GM10266 (cell line): ENCODE measurements at regions not wholly inside any gene's neighbourhood (a gene's known extent, or its start where the extent isn't known, plus 50 kb on each side); places are given as distances from the start of the nearest gene placed in this dataset.

ENCODE experiments used
- DNase-seq: peaks from one replicate; pipeline ENCODE4 v3.0.0; 2012; ENCODE audit errors: extremely low spot score
- CTCF ChIP-seq: IDR thresholded peaks from 2 replicates; pipeline ENCODE4 v1.5.1; 2012; ENCODE audit warnings: mild to moderate bottlenecking, low read depth; ENCODE audit not compliant: control insufficient read depth, insufficient read depth; ENCODE audit errors: missing control alignments

- no peak for DNase-seq
- no peak for TF ChIP-seq CTCF
Observed at GRCh38 chr14:101022916-101023435, 119.5 kb upstream of the RTL1 start.

- TF ChIP-seq CTCF, result no peak
- DNase-seq, result no peak
Observed at GRCh38 chr14:101024686-101025085, 121.2 kb upstream of the RTL1 start.

GRCh38 chr14:101025131-101025530, 121.6 kb upstream of the RTL1 start:
- no peak for TF ChIP-seq CTCF
- DNase-seq, result no peak

GRCh38 chr14:101025696-101026095, 122.2 kb upstream of the RTL1 start:
- no peak for DNase-seq

GRCh38 chr14:101026341-101026740, 122.8 kb upstream of the RTL1 start:
- no peak for TF ChIP-seq CTCF
- DNase-seq, result no peak

More at GRCh38 chr14:101025696-101026095, 122.2 kb upstream of the RTL1 start:
- TF ChIP-seq CTCF, result no peak

- no peak for DNase-seq
- no peak for TF ChIP-seq CTCF
Observed at GRCh38 chr14:101027291-101027690, 123.8 kb upstream of the RTL1 start.

GRCh38 chr14:101027966-101028365, 124.4 kb upstream of the RTL1 start:
- no peak for TF ChIP-seq CTCF
- DNase-seq, result no peak
